ENCODE measurements at regions not wholly inside any gene's neighbourhood (a gene's known extent, or its start where the extent isn't known, plus 50 kb on each side); places are given as distances from the start of the nearest gene placed in this dataset.
A peak's percentile ranks its signal among the peaks of the same experiment; 100 is the strongest.

DNA sequence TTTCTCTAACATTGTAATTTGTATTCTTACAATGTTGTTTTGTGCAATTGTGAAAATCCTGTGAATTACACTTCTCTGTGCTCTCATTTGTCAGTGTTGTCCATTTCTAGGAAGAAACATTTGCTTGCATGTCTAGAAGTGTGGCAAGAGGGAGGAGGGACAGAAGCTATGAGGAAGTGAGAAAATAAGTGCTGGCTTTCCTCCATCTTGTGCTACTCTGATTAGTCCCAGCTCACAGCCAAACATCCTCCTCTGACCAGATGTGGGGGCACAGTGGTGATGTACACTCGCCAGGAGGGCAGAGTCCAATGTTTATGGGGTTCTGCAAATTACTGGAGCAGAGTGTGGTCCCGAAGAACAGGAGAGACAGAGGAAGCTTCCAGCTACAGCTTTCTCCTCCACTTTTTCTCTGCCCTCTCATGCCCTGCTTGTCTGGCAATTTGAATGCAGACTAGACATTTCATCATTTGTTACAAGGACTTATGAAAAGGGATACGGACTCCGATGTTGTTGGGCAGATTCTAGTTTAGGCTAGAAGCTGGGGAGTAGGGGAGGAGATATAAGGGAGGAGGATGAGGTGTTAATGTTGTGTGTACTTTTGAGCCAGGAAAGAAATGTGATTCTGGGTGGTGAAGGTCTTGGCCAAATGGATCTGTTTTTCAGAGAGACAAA is 131.0 kb upstream of the C1GALT1 start:
- peak; percentile 17 for DNase-seq (ENCODE audit: low read depth)

DNA sequence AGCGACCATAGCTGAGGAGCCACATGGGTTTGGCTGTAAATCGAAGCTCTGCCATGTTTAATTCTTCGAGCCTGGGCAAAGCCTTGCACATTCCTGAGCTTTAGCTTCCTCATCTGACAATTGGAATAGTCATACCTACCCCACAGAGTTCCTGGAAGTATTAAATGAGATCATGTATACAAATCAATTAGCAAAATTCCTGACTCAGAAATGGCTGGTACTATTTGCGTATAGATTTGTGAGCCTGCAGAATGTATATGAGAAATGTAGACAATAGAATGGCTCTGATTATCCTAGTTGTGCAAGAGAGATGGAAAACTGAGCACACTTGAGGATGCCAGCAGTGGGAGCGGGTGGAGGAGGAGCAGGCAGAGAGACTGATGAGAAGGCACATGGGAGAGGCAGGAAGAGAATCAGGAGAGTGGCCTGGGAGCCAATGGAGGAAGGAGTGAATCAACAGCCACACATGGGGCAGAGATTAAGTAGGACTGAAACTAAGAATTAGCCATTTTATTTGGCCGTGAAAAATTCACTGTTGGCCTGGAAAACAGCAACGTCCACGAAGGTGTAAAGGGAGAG is 128.0 kb upstream of the C1GALT1 start:
- DNase-seq (ENCODE audit: low read depth) = no peak

DNA sequence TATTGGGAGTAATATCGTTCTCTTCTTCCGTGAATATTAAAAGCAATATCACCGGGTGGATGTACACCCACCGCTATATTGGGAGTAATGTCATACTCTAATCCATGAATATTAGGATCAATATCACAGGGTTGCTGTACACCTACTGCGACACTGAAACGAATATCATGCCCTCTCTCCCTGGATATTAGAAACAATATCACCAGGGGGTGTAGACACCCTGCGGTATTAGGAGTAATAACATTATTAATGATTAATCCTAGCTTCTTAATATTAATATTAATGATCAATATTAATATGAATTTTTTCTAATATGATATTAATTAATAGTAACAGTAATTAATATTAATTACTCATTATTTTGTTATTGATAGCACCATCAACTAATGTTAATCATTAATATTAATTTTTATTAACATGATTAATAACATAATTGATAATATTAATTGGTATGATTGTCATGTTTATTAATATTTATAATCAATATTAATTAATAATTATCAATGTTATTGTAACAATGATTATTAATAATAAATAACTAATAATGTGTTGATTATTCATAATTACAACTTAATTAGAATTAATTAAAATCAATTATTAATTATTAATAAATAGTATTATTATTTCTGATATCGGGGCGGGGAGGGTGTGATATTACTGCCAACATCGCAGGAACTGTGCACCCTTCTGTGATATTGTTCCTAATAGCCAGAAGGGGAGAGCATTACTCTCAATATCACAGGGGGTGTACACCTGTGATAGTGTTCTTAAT is 121.3 kb upstream of the C1GALT1 start:
- no peak for DNase-seq (ENCODE audit: low read depth)

GRCh38 chr7:7077945-7078344 is 104.4 kb upstream of the C1GALT1 start:
- no peak for DNase-seq (ENCODE audit: low read depth)

DNA sequence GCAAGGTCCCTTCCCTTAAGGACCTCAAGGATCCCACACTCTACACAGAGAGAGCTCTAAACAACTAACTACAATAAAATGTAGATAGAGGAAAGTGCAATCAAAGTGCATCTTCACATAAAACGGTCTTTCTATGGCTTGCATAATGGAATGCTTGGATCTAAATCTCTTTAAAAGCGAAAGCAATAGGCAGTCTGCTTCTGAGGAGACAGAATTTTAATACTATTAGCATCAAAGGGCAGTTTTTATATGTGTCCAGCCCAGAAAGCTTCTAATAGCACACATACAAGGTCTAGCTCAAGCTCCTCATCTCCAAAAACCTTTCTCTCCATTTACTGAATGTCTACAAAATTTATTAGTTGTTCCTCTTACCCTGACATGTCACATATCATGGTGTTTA is 101.5 kb upstream of the C1GALT1 start:
- no peak for DNase-seq (ENCODE audit: low read depth)

DNA sequence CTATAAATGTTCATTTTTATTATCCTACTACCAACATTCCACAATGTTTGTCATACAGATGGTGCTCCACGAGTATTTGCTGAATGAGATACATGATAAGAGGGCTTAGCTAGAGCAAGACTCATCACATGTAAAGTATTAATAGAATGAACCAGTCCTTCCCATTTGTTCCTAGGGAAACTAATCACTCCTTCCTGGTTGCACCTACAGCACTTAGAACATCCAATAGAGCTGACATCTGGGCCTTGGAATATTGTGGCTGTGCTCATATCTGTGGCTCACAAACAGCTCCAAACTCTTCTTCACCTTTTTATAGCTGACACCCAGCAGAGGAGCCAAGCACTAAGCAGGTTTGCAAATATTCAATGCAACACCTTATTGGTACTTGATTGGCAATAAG is 91.9 kb upstream of the C1GALT1 start:
- DNase-seq (ENCODE audit: low read depth) = no peak

- DNase-seq (ENCODE audit: low read depth) = no peak
Measured at GRCh38 chr7:7098280-7098818, 84.0 kb upstream of the C1GALT1 start.

GRCh38 chr7:7099584-7100014 is 82.7 kb upstream of the C1GALT1 start:
- peak; percentile 98 for DNase-seq (ENCODE audit: low read depth)

DNA sequence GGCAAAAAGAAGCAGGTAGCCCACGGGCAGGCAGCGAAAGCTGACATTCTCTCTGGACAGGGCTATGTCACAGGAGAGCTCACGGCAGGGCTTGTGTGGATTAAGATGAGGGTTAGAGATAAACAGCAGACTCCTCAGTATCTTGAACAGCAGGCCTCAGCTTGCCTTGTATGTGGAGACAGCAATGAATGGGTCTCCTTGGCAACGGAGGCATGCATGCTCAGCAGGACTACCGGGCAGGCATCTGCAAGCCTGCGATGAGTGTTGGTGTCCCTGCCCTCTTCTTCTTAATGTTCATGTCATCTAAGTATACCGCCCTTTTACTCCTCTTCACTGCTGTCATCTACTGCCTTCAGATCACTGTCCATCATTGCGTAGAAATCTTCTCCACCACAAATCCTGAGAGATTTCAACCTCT is 81.9 kb upstream of the C1GALT1 start:
- DNase-seq (ENCODE audit: low read depth) = no peak

GRCh38 chr7:7102906-7103305 is 79.4 kb upstream of the C1GALT1 start:
- no peak for DNase-seq (ENCODE audit: low read depth)

GRCh38 chr7:7103343-7104313 is 78.7 kb upstream of the C1GALT1 start:
- peak; percentile 77 for DNase-seq (ENCODE audit: low read depth)

DNA sequence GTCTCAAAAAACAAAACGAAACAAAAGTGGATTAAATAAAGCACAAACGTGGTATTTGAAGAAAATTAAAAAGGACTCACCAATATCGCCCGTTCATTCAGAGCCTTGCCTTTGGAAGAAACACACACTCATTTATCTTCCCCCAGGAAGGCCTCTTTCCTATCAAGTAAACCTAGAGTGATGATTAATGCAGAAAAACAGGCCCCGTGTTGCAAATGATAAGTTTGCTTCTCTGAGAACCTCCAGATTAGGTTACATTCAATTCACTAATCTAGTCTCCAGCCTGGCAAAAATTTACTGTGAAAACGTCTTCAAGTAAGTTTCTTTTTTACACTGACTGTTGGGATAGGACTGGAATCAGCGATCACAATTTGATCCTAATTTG is 78.0 kb upstream of the C1GALT1 start:
- DNase-seq (ENCODE audit: low read depth) = no peak

DNA sequence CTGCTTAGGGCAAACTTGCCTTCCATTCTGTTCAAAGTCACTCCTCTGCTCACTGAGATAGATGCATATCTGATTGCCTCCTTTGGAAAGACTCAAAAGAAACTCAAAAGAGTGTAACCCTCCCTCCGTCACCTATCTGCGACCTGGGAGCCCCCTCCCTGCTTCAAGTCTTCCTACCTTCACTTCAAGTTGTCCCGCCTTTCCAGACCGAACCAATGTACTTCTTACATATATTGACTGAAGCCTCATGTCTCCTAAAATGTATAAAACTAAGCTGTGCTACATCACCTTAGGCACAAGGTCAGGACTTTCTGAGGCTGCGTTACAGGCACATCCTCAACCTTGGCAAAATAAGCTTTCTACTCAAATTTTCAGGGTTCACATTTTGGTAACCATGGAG is 77.4 kb upstream of the C1GALT1 start:
- no peak for DNase-seq (ENCODE audit: low read depth)

DNA sequence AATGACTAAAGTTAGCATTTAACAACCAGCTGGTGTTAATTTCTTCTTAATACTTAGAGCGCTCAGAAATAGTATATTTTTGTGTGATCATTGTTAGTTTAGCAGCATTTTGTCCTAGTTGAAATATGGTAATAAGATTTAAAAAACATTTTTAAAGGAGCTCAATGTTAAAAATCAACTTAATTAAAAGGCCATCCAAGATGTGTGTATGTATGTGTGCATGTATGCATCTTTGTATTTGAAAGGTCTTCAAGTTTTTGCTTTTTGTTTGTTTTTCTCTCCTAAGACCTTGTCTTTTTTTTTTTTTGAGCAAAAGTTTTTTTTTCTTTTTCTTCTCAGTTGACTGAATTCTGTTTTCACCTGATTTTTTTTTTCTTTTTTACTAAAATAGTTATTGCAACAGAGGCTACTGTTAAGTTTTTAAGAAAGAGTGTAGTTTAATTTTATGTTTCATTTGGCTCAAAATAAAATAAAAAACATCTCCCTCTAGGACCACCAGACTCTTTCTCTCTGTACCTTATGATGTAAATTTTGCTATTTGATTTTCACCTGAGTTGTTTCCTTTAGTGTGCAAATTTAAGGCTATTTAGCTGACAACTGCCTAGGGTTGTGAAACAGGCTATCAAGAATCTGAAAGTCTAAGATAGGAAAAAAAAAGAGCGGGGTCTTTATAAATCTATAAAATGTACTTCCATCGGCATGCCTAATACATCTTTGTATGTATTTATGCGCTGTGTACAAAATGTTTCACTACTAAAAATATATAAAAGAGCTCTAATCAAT is 76.4 kb upstream of the C1GALT1 start:
- DNase-seq (ENCODE audit: low read depth) = no peak

DNA sequence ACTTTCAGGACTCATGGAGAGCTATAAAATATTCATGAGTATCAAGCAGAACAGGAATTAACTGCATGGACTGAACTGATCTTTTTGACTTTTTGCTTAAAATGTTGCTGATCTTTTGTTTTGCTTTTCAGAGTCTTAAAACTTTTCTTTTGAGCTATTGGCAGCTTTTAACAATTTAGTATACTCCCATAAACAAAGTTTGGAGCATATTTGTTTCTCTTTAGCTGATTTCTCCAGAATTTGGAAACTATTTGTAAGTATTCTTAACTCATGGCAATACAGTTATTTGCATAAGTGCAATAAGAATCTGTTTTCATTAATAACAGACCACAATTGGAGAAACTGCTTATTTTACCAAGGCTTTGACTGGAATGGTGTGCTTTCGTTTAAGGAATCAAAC is 73.4 kb upstream of the C1GALT1 start:
- DNase-seq (ENCODE audit: low read depth) = no peak

DNA sequence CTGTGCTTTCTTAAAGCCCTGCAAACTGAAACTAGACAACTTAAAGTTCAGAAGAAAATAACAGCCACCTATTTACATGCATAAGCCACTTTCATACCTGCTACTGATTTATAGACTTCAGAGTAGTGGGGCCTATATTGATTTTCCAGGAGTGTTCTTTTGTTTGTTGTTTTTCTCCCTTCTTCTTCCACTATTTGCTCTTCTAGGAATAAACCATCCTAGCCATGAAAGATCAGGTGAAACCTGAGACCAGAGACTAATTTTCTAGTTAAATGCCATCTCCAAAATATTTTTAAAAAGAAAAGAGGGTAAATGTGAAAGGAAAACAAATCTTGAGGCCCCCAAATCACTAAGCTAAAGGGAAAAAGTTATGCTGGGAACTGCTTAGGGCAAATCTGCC is 72.4 kb upstream of the C1GALT1 start:
- DNase-seq (ENCODE audit: low read depth) = no peak

DNA sequence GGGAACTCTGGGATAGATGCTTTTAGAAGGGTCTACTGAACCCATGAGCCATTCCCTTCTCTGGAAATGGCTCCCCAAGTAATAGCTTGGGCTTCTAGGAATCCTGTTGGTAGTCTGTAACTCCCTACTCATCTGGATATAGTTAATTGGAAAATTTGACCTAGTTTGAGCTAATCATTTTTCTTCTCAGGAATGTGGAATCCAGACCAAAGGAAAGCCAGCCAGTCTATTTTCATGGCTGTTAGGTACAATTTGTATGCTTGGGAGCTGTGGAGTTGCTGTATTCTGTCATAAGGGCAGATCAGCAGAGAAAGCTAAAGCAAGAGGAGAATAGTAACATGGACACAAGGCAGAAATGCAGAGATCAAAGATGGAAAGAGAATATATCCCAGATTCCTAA is 71.6 kb upstream of the C1GALT1 start:
- no peak for DNase-seq (ENCODE audit: low read depth)

DNA sequence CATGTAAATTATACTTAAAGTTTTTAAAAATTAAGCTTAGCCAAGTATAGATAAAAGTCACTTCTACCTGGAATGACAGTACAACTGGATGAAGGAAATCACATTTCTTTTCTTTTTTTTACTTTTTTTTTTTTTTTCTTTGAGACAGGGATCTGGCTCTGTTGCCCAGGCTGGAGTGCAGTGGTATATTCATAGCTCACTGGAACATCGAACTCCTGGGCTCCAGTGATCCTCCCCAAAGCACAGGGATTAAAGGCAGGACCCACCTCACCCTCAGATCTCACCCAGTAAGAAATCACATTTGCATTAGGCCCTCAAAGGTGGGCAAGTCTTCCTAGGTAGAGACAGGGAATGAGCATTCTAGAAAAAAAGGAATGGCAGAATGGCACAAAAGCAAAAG is 69.5 kb upstream of the C1GALT1 start:
- DNase-seq (ENCODE audit: low read depth) = no peak

DNA sequence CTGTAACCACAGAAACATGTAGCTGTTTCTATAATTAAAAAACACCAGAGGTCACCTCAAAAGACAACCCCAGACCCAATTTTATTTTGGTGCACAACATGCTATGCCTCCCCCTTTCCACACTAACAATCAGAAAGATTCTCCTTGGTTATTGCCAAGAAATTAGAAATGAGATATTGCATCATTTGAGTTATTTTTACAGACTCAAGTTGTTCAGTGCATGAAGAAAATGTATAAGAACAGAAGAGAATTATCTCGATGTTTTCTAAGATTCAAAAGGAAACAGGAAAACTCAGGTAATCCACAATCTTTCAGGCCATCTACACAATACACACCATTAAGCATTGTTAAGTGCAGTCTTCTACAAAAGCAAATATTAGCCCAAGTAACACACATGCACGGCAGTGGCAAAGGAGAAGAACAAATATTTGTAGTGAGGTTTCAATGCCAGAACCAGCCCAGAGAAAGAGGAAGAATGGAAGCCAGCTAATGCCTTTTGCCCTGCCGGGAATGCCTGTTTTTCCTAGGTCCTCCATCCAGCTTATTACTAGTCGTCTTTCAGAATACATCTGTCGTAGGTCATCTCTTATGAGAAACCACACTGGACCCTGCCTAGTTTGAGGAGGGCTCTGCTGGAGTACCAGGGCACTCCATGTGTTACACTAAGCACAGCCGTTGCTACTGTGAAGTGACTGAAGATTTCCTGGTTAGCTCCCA is 67.6 kb upstream of the C1GALT1 start:
- DNase-seq (ENCODE audit: low read depth) = no peak

DNA sequence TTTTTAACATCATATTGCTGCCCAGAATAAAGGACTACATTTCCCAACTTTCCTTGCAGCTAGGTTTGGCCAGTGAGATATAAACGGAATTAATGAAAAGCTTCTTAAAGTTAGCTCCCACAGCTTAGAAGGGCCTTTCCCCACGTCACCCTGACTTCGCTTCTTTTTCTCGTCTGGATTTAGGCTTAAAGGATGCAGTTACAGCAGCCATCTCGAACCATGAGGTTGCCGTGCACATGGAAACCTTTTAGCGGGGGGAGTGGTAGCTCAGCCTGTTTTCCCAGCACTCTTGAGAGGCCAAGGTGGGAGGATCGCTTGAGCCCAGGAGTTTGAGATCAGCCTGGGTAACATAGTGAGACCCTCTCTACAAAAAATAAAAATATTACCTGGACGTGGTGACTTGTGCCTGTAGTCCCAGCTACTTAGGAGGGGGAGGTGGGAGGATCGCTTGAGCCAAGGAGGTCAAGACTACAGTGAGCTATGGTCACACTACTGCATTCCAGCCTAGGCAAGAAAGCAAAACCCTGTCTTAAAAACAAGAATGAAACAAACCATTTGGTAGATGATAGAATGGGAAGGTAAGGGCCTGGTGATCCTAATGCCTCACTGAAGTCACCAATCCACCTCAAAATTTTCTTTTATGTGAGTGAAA is 64.3 kb upstream of the C1GALT1 start:
- no peak for DNase-seq (ENCODE audit: low read depth)

All from renal cortical epithelial cell (primary cell).